ENCODE measurements at regions not wholly inside any gene's neighbourhood (a gene's known extent, or its start where the extent isn't known, plus 50 kb on each side); places are given as distances from the start of the nearest gene placed in this dataset.

DNA sequence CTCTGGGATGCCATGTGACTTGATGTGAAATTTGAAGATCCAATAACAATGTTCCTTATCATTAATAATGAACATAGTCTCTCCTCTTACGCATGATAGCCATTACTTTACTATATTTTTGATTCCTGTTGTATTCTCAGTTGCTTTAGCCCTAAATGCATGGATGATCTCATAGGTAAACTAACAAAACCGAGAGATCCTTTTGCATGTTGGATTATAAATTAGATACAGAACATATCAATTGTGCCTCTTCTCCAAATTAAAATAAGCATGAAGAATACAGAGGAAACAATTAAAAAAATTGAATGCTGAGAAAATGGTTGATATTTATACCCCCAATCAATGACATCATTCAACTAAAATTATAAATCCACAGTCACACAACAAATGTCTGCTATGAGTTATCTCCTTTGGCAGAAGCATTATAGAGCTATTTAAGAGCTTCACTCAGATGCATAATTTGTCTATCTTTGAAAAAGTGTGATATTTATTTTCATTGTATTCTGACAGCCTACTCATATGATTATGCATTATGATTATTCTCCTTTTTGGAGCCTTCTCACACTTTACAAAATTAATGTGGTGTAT is 386.4 kb upstream of the STXBP6 start:
- no peak overlapping the region for H3K4me3 ChIP-seq (ENCODE audit: low read depth, low read length)

DNA sequence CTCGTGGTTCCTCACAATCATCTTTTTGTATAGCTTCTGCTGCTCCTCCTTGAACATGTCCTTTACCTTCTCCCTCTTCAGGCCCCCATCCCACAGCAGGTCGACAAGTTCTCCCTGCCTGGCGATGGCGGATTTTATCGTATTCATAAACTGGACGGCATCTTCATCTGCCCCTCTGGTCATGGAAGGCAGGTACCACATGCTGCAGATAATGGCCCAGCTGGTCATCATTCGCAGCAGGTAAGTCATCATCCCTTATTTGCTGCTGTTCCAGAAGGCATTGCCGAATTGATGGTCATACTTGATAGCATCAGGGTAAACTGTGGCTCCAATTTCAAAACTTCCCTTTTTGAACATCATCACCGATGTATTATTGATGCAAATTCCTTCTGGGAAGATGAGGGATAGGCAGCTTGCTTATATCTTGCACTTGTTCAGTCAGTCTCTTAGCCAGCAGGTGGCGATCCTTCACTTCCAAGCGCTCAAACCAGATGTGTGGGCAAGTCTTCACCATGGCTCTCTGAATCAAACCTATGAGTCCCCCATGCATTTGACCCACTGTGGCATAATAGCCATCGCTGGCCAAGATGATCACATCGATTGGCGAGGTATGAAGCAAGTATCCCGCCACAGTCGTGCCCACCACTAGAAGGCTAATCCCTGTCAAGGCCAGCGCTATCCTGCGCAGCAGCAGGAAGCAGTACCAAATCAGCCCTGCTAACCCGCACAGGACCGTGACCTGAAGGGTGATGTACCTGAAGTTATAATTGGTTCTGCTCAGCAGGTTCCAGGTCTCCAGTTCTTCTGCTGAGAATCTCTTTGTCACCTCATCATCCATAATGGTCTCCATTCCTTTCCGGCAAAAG is 381.5 kb upstream of the STXBP6 start:
- no peak overlapping the region for H3K4me3 ChIP-seq (ENCODE audit: low read depth, low read length)
- TF ChIP-seq CTCF (IDR thresholded peaks at IDR 0.05; ENCODE audit: insufficient read depth, low read length) = no peak
- no peak for DNase-seq (ENCODE audit: low read depth)

More for the DNA sequence above, 386.4 kb upstream of the STXBP6 start:
- no peak for TF ChIP-seq CTCF (IDR thresholded peaks at IDR 0.05; ENCODE audit: insufficient read depth, low read length)
- no peak for DNase-seq (ENCODE audit: low read depth)

DNA sequence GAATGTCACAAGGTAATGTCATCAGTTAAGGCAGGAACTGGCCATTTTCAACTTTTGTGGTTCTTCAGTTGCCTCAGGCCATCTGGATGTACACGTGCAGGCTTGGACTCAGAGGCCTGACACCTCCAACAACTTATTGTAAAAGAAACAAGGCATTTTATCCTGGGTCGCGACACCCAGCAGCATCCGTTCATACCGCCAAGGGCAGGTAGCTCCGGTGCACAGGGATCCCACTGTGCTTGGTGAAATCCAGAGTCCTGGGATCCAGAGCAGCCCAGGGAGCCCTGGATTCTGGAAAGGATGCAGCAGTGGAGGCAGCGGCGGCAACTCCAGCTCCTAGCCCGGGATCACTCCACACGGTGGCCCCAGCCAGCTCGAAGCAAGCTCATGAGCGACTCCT is 380.9 kb upstream of the STXBP6 start:
- no peak for TF ChIP-seq CTCF (IDR thresholded peaks at IDR 0.05; ENCODE audit: insufficient read depth, low read length)
- H3K4me3 ChIP-seq (ENCODE audit: low read depth, low read length) = no peak overlapping the region
- DNase-seq (ENCODE audit: low read depth) = no peak

GRCh38 chr14:25412998-25413397 is 363.1 kb upstream of the STXBP6 start:
- no peak for DNase-seq (ENCODE audit: low read depth)
- H3K4me3 ChIP-seq (ENCODE audit: low read depth, low read length) = no peak overlapping the region
- no peak for TF ChIP-seq CTCF (IDR thresholded peaks at IDR 0.05; ENCODE audit: insufficient read depth, low read length)

DNA sequence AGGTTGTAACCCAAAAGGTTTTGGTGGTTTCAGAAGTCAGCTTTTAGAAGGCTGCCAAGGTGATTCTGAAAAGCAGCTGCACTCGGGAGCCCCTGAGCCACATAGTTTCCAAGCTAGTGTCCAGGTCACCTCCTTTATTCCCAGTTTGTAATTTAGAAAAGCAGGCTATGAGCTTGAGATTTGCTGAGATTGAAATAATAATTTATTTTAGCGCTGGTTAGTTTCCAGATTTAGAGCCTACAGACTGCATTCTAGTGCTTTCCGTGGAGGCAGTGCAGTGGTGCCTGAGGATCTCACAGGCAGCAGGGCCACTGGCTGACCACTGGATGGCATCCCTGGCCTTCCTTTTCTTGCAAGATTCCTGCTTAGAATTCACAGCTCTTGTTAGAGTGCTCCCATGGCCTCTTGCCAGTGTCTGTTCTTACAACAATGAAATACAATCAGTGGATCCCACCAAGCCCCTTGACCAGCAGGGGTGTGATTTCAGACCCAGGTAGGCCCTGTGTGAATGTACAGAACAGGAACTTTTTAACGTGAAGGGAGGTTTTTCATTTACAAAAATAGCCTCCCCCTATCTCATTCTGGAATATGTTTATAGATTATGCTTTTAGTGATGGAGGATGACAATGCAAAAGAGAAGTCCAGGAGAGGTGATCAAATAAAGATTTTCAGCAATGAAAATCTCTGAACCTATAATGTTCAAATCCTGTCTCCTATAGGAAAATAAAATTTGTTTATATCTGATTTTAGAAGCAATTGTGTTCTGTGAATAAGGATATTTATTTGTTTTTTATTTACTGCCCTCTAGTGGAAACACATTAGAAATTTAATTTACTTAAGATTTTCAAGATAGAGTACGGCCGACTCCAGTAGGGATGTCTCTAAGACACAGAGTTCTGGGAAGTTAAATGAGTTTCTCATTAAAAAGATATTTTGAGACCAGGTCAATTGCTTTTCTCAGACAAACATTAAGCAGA is 362.1 kb upstream of the STXBP6 start:
- H3K4me3 ChIP-seq (ENCODE audit: low read depth, low read length) = no peak overlapping the region
- TF ChIP-seq CTCF (IDR thresholded peaks at IDR 0.05; ENCODE audit: insufficient read depth, low read length) = no peak
- peak; percentile 14 for DNase-seq (ENCODE audit: low read depth)

DNA sequence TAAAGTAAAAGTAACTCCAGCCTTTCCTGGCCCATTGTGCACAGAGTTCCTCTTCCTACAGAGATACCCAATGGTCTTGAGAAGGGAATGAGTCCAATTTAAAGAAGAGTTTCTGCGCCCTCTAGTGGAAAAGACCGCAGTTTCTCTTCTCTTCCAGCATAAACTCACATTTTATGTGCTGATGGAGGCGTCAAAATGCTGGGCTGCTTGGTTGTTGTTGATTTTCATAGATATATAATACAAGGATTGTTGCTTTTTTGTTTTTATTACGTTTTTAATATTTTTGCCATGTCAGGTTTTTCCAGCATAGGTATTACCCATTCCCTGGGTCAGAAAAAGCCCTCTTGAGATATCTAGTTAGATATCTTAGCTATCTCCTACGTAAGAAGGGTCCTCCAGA is 356.9 kb upstream of the STXBP6 start:
- TF ChIP-seq CTCF (IDR thresholded peaks at IDR 0.05; ENCODE audit: insufficient read depth, low read length) = peak; percentile 23
- peak; percentile 21 for DNase-seq (ENCODE audit: low read depth)
- H3K4me3 ChIP-seq (ENCODE audit: low read depth, low read length) = no peak overlapping the region

Measured in fibroblast of the aortic adventitia (primary cell).